Endothelial cell of umbilical vein (primary cell): ENCODE measurements at regions not wholly inside any gene's neighbourhood (a gene's known extent, or its start where the extent isn't known, plus 50 kb on each side); places are given as distances from the start of the nearest gene placed in this dataset.

Source experiments
- BruUV-seq: library from RNA; stranded (reverse); fragments of 400-500 nt; replicated peaks from 2 replicates; lab custom pipeline; 2021; lab: Mats Ljungman, UMichigan
- CTCF ChIA-PET: fragments of 300-600, 350-600 bp; sonication (Branson Sonifier 250); formaldehyde crosslinking; loops from one replicate; lab custom pipeline; 2021; ENCODE audit warnings: antibody characterized with exemption, inconsistent platforms; lab: Charles Lee
- POLR2A ChIA-PET: fragments of 300-600, 350-600 bp; sonication (Branson Sonifier 250); formaldehyde crosslinking; loops from one replicate; lab custom pipeline; 2021; ENCODE audit warnings: antibody characterized with exemption, inconsistent platforms; lab: Charles Lee
- DNase-seq: peaks from one replicate; pipeline ENCODE4 v3.0.0-alpha.2; 2011; ENCODE audit warnings: low read depth, low spot score
- FAIRE-seq: peaks from 2 replicates; lab custom pipeline; 2011; peaks lifted over from hg19 to GRCh38; lab: Jason Lieb, UNC
- H2AFZ ChIP-seq: 2 replicates; pipeline ENCODE4 v1.6.0; 2012; ENCODE audit warnings: low read depth, low read length, control low read depth, inconsistent platforms
- H3K27ac ChIP-seq: 2 replicates; pipeline ENCODE4 v1.5.1; 2011; ENCODE audit warnings: low read depth, mild to moderate bottlenecking, control low read depth, low read length, moderate library complexity; ENCODE audit not compliant: insufficient read depth
- H3K27me3 ChIP-seq, 2 experiments: 2 replicates each; pipeline versions ENCODE4 v1.6.0 to v1.6.1; 2011; ENCODE audit warnings: low read length in 2 of 2, mixed read lengths in 1 of 2; ENCODE audit not compliant: control insufficient read depth in 2 of 2, insufficient read depth in 2 of 2
- H3K36me3 ChIP-seq, 2 experiments: 2 replicates in 1 of 2; 3 replicates in 1 of 2; pipeline ENCODE4 v1.5.1; 2011; ENCODE audit warnings: low read length in 2 of 2, mild to moderate bottlenecking in 1 of 2, moderate library complexity in 1 of 2; ENCODE audit not compliant: control insufficient read depth in 2 of 2, insufficient read depth in 2 of 2; ENCODE audit errors: extremely low read depth in 1 of 2
- H3K4me1 ChIP-seq: 3 replicates; pipeline ENCODE4 v1.5.1; 2011; ENCODE audit warnings: mild to moderate bottlenecking, low read length; ENCODE audit not compliant: control insufficient read depth, insufficient read depth; ENCODE audit errors: extremely low read depth
- H3K4me2 ChIP-seq: 2 replicates; pipeline ENCODE4 v1.6.1; 2011; ENCODE audit warnings: low read length, control low read depth, mixed read lengths; ENCODE audit not compliant: insufficient read depth
- H3K4me3 ChIP-seq, 3 experiments: fragments of 200-600 bp in 1 of 3; sonication (generic), shearing (Covaris generic) in 1 of 3; replicated peaks in 1 of 3; 2 replicates each; pipeline ENCODE4 v1.5.1; 2011 to 2016; ENCODE audit warnings: control low read depth in 3 of 3, low read length in 3 of 3, mild to moderate bottlenecking in 2 of 3, inconsistent platforms in 1 of 3, low read depth in 1 of 3, moderate library complexity in 1 of 3; ENCODE audit not compliant: insufficient read depth in 1 of 3
- H3K79me2 ChIP-seq: 2 replicates; pipeline ENCODE4 v1.6.0; 2012; ENCODE audit warnings: low read length, inconsistent platforms; ENCODE audit not compliant: control insufficient read depth, insufficient read depth
- H3K9ac ChIP-seq: replicated peaks from 2 replicates; pipeline ENCODE3; 2011; ENCODE audit warnings: low read length, control low read depth; ENCODE audit not compliant: insufficient read depth; ENCODE audit errors: extremely low read depth
- H3K9me1 ChIP-seq: replicated peaks from 3 replicates; pipeline ENCODE4 v1.6.0; 2011; ENCODE audit warnings: mild to moderate bottlenecking, low read length; ENCODE audit not compliant: control insufficient read depth, insufficient read depth; ENCODE audit errors: extremely low read depth
- H3K9me3 ChIP-seq: replicated peaks from 2 replicates; pipeline ENCODE4 v1.5.1; 2012; ENCODE audit warnings: low read length, inconsistent platforms; ENCODE audit not compliant: control insufficient read depth, insufficient read depth
- H4K20me1 ChIP-seq: replicated peaks from 2 replicates; pipeline ENCODE3; 2011; ENCODE audit warnings: mild to moderate bottlenecking, low read length; ENCODE audit not compliant: control insufficient read depth, insufficient read depth; ENCODE audit errors: extremely low read depth
- CTCF ChIP-seq, 2 donors: IDR thresholded peaks; 1 replicate in 1 of 2; 2 replicates in 1 of 2; pipeline ENCODE4 v1.5.1; 2011; ENCODE audit warnings: low read length in 2 of 2, mild to moderate bottlenecking in 2 of 2, moderate library complexity in 2 of 2, control low read depth in 1 of 2, inconsistent platforms in 1 of 2, low read depth in 1 of 2; ENCODE audit not compliant: insufficient read depth in 1 of 2; ENCODE audit errors: extremely low read depth in 1 of 2
- EZH2 ChIP-seq: IDR thresholded peaks from 2 replicates; pipeline ENCODE4 v1.6.1; 2012; ENCODE audit warnings: borderline replicate concordance, low read depth, mild to moderate bottlenecking, moderate library complexity, low read length, inconsistent platforms; ENCODE audit not compliant: severe bottlenecking
- FOS ChIP-seq: IDR thresholded peaks from 2 replicates; pipeline ENCODE4 v1.6.1; 2011; ENCODE audit warnings: mild to moderate bottlenecking, low read length, moderate library complexity, borderline replicate concordance; ENCODE audit not compliant: insufficient read depth
- GATA2 ChIP-seq: IDR thresholded peaks from 2 replicates; pipeline ENCODE4 v1.7.0; 2011; ENCODE audit warnings: low read depth, mild to moderate bottlenecking, moderate library complexity, mixed read lengths, low read length; ENCODE audit not compliant: insufficient read length, insufficient read depth
- JUN ChIP-seq: IDR thresholded peaks from 2 replicates; pipeline ENCODE4 v1.6.1; 2011; ENCODE audit warnings: borderline replicate concordance, low read depth; ENCODE audit not compliant: insufficient read length, insufficient read depth
- MAX ChIP-seq: IDR thresholded peaks from 2 replicates; pipeline ENCODE4 v1.6.1; 2011; ENCODE audit not compliant: insufficient read depth, insufficient read length
- MYC ChIP-seq: IDR thresholded peaks from one replicate; pipeline ENCODE4 v1.6.1; 2011; ENCODE audit warnings: mild to moderate bottlenecking, low read depth, low read length
- POLR2A ChIP-seq: IDR thresholded peaks from 2 replicates; pipeline ENCODE4 v1.6.1; 2012; ENCODE audit warnings: low read depth, mild to moderate bottlenecking, control low read depth, low read length
- POLR2AphosphoS5 ChIP-seq: IDR thresholded peaks from 2 replicates; pipeline ENCODE4 v1.6.1; 2012; ENCODE audit warnings: low read depth, mild to moderate bottlenecking, control low read depth, low read length, moderate library complexity; ENCODE audit not compliant: insufficient read depth
- dilution Hi-C: fragments of 300-500 bp; cut with MboI; formaldehyde crosslinking; loops from one replicate; pipeline ENCODE4 v1.15.0; 2019; ENCODE audit warnings: low sequenced_read_pairs; ENCODE audit not compliant: extremely low pct_ligation_motif_present
- intact Hi-C: fragments of 100-400 bp; cut with micrococcal nuclease; formaldehyde crosslinking; loops from one replicate; pipeline ENCODE4 v1.10.0; 2022

- intact Hi-C loops (no loop called here), dilution Hi-C loops (no loop called here)
- H3K79me2 ChIP-seq: no peaks in the 10 kb centered on the region
- BruUV-seq: no TSS peak
- TF ChIP-seq MYC (no peak), FOS (no peak), EZH2 (no peak), MAX (no peak), GATA2 (no peak), CTCF (IDR thresholded peaks at IDR 0.05; ENCODE audit: extremely low read depth in 1 of 2, insufficient read depth in 1 of 2, low read depth in 1 of 2, low read length in 2 of 2) (no peak), JUN (no peak), POLR2A (no peak), POLR2AphosphoS5 (no peak)
- no peaks in the 10 kb centered on the region for H3K9me1 ChIP-seq
- no peak for DNase-seq
- no peak for FAIRE-seq
- H3K27ac ChIP-seq: no peak overlapping the region
- H3K4me2 ChIP-seq: no peak overlapping the region
- H3K36me3 ChIP-seq: no peaks in the 10 kb centered on the region
- ChIA-PET CTCF (interaction anchor here (2.7 kb wide), 1 partner anchor 22 kb away, joined by 10 read pairs; no protein-coding TSS in a partner anchor), POLR2A (no interaction called here)
- H4K20me1 ChIP-seq: no peaks in the 10 kb centered on the region
- no peaks in the 10 kb centered on the region for H3K9me3 ChIP-seq
- H3K27me3 ChIP-seq: no peaks in the 10 kb centered on the region
- H3K4me3 ChIP-seq: no peak overlapping the region
- no peak overlapping the region for H3K9ac ChIP-seq
- H3K4me1 ChIP-seq: no peaks in the 10 kb centered on the region
- no peak overlapping the region for H2AFZ ChIP-seq
Observed at GRCh38 chr3:94248042-94248441, 185.2 kb downstream of the NSUN3 start.
